GM21526 (cell line): ENCODE measurements at regions not wholly inside any gene's neighbourhood (a gene's known extent, or its start where the extent isn't known, plus 50 kb on each side); places are given as distances from the start of the nearest gene placed in this dataset.
A peak's percentile ranks its signal among the peaks of the same experiment; 100 is the strongest.
"Not testable (repeated sequence)": the region's sequence is repeated elsewhere in the genome, so short reads cannot be mapped to it uniquely, and the experiment has no call there.

ENCODE experiments used
- ATAC-seq: cut with Tn5 transposase; IDR thresholded peaks from one replicate; pipeline ENCODE4 v1.9.1; 2021; ENCODE audit warnings: moderate library complexity; ENCODE audit not compliant: unreplicated experiment, low FRiP score

- no peak for ATAC-seq
Observed at GRCh38 chr6:4242601-4243000, 107.2 kb upstream of the ECI2 start.

- no peak for ATAC-seq
Observed at GRCh38 chr6:4240148-4240547, 104.8 kb upstream of the ECI2 start.

- ATAC-seq, result no peak
Observed at GRCh38 chr6:4225161-4225872, 89.9 kb upstream of the ECI2 start.

GRCh38 chr6:4224067-4224978 is 88.9 kb upstream of the ECI2 start:
- ATAC-seq, result no peak

GRCh38 chr6:4220558-4220957 is 85.2 kb upstream of the ECI2 start:
- no peak for ATAC-seq

GRCh38 chr6:4218619-4219317 is 83.4 kb upstream of the ECI2 start:
- ATAC-seq, result not testable (repeated sequence)

- no peak for ATAC-seq
Observed at GRCh38 chr6:4212588-4212987, 77.2 kb upstream of the ECI2 start.

- peak; percentile 75 for ATAC-seq
Observed at GRCh38 chr6:4210629-4211419, 75.4 kb upstream of the ECI2 start.

GRCh38 chr6:4209196-4209595 is 73.8 kb upstream of the ECI2 start:
- no peak for ATAC-seq

GRCh38 chr6:4208158-4208557 is 72.8 kb upstream of the ECI2 start:
- no peak for ATAC-seq

- ATAC-seq, result not testable (repeated sequence)
Observed at GRCh38 chr6:4203642-4204417, 68.5 kb upstream of the ECI2 start.

GRCh38 chr6:4192627-4193026 is 57.3 kb upstream of the ECI2 start:
- ATAC-seq, result no peak

GRCh38 chr6:4192173-4192572 is 56.8 kb upstream of the ECI2 start:
- ATAC-seq, result no peak

- ATAC-seq, result no peak
Observed at GRCh38 chr6:4191271-4191721, 55.9 kb upstream of the ECI2 start.

- ATAC-seq, result no peak
Observed at GRCh38 chr6:4189249-4189648, 53.9 kb upstream of the ECI2 start.

GRCh38 chr6:4188801-4189200 is 53.4 kb upstream of the ECI2 start:
- ATAC-seq, result no peak

GRCh38 chr6:4187480-4187879 is 52.1 kb upstream of the ECI2 start:
- ATAC-seq, result no peak

- no peak for ATAC-seq
Observed at GRCh38 chr6:4186385-4186784, 51.0 kb upstream of the ECI2 start.

- ATAC-seq, result no peak
Observed at GRCh38 chr6:4185846-4186245, 50.5 kb upstream of the ECI2 start.

GRCh38 chr6:4185419-4185818 is 50.0 kb upstream of the ECI2 start:
- no peak for ATAC-seq
